Uterus (tissue), 3 donors: ENCODE measurements at regions not wholly inside any gene's neighbourhood (a gene's known extent, or its start where the extent isn't known, plus 50 kb on each side); places are given as distances from the start of the nearest gene placed in this dataset.

Experiments
- DNase-seq, 2 donors: peaks; one replicate each; pipeline ENCODE4 v3.0.0-alpha.2; 2019 to 2020
- H3K27ac ChIP-seq, 2 donors: fragments of 200-600 bp; sonication (generic); 1 replicate in 1 of 2; 2 replicates in 1 of 2; pipeline ENCODE4 v1.5.1; 2016 to 2018
- H3K27me3 ChIP-seq, 2 donors: fragments of 200-600 bp; sonication (generic); one replicate each; pipeline ENCODE4 v1.5.1; 2018 to 2019; ENCODE audit warnings: control low read depth in 1 of 2
- H3K36me3 ChIP-seq, 2 donors: fragments of 200-600 bp; sonication (generic); one replicate each; pipeline ENCODE4 v1.5.1; 2019; ENCODE audit warnings: control low read depth in 1 of 2
- H3K4me1 ChIP-seq, 2 donors: fragments of 200-600 bp; sonication (generic); one replicate each; pipeline ENCODE4 v1.5.1; 2018 to 2019; ENCODE audit warnings: control low read depth in 1 of 2
- H3K4me3 ChIP-seq, 2 donors: fragments of 200-600 bp; sonication (generic); 1 replicate in 1 of 2; 2 replicates in 1 of 2; pipeline ENCODE4 v1.5.1; 2018 to 2019; ENCODE audit warnings: mild to moderate bottlenecking in 1 of 2
- H3K9me3 ChIP-seq, 2 donors: fragments of 200-600 bp; sonication (generic); one replicate each; pipeline ENCODE4 v1.5.1; 2019; ENCODE audit warnings: control low read depth in 1 of 2
- POLR2A ChIP-seq, 2 donors: fragments of 450-650 bp; IDR thresholded peaks; one replicate each; pipeline ENCODE4 v1.6.1; 2016; ENCODE audit warnings: antibody characterized with exemption in 2 of 2, mild to moderate bottlenecking in 1 of 2, moderate library complexity in 1 of 2
- intact Hi-C: fragments of 100-400 bp; cut with DNase I; formaldehyde crosslinking; loops from one replicate; pipeline ENCODE4 v1.15.1; 2023; ENCODE audit warnings: low total_unique reads
- TF ChIP-seq, protein P1 (sequence below), 4 experiments: fragments of 200-600 bp in 2 of 4; fragments of 450-650 bp in 2 of 4; sonication (generic) in 2 of 4; IDR thresholded peaks; one replicate each; pipeline ENCODE4 v1.5.1; 2016 to 2019; ENCODE audit warnings: antibody characterized with exemption in 4 of 4, mild to moderate bottlenecking in 2 of 4, moderate library complexity in 1 of 4
- donor health status: DM: yes; HTN: yes; CAD: no.

DNA sequence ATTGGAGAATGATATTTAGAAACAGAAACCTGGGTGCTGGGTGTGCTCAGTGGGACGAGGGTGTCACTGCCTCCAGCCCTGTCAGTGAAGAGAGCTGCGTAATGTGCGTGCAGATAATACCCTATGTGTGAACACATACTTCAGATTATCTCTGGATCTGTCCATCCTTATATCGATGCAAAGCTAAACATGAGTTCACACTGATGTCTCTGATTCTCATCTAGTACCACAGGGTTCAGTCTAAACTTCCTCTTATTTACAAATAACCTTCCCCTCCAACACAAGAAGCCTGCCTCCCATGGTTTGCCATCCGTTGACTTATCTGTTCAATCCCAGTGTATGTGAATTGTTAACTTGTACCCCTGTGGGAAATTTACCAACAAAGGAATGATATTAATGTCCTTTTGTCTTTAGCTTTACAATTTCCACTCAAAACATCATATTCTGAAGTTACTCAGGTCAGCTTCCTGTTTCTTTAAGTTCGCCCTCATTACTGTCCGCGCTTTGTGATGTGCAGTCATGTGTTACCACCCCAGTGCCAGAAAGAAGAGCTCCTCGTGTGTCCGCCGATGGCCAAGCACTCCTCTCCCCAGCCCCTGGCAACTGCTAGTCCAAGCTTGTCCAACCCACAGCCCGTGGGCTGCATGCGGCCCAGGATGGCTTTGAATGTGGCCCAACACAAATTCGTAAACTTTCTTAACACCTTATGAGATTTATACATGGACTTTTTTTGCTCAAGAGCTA is 108.2 kb downstream of the RTP5 start:
- TF ChIP-seq, protein P1, sequence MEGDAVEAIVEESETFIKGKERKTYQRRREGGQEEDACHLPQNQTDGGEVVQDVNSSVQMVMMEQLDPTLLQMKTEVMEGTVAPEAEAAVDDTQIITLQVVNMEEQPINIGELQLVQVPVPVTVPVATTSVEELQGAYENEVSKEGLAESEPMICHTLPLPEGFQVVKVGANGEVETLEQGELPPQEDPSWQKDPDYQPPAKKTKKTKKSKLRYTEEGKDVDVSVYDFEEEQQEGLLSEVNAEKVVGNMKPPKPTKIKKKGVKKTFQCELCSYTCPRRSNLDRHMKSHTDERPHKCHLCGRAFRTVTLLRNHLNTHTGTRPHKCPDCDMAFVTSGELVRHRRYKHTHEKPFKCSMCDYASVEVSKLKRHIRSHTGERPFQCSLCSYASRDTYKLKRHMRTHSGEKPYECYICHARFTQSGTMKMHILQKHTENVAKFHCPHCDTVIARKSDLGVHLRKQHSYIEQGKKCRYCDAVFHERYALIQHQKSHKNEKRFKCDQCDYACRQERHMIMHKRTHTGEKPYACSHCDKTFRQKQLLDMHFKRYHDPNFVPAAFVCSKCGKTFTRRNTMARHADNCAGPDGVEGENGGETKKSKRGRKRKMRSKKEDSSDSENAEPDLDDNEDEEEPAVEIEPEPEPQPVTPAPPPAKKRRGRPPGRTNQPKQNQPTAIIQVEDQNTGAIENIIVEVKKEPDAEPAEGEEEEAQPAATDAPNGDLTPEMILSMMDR (IDR thresholded peaks at IDR 0.05): no peak
- TF ChIP-seq POLR2A (IDR thresholded peaks at IDR 0.05): no peak
- intact Hi-C loops: no loop called here
- DNase-seq: peak in 1 of 2 donors; percentile 10
- Histone ChIP-seq H3K4me3 (no peak overlapping the region), H3K27me3 (no peaks in the 10 kb centered on the region), H3K4me1 (no peaks in the 10 kb centered on the region), H3K27ac (no peak overlapping the region), H3K9me3 (no peaks in the 10 kb centered on the region), H3K36me3 (no peaks in the 10 kb centered on the region)

DNA sequence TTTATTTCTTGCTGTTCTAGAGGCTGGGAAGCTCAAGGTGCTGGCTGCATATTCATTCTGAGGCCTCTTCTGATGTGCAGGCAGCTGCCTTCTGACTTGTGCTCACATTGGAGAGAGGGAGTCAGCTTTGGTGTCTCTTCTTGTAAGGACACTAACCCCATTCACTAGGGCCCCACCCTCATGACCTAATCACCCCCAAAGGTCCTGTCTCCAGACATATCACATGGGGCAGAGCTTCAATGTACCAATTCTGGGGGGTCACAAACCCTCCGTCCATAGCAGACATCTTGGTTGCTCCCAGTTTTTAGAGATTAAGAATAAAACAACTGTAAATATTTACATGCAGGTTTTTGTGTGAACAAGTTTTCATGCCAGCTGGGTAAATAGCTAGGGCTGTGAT is 109.1 kb downstream of the RTP5 start:
- intact Hi-C loops: no loop called here
- Histone ChIP-seq H3K27ac (no peak overlapping the region), H3K4me3 (no peak overlapping the region), H3K9me3 (no peaks in the 10 kb centered on the region), H3K4me1 (no peaks in the 10 kb centered on the region), H3K36me3 (no peaks in the 10 kb centered on the region), H3K27me3 (no peaks in the 10 kb centered on the region)
- TF ChIP-seq POLR2A (IDR thresholded peaks at IDR 0.05): no peak
- TF ChIP-seq, protein P1 (IDR thresholded peaks at IDR 0.05): no peak
- DNase-seq: no peak

DNA sequence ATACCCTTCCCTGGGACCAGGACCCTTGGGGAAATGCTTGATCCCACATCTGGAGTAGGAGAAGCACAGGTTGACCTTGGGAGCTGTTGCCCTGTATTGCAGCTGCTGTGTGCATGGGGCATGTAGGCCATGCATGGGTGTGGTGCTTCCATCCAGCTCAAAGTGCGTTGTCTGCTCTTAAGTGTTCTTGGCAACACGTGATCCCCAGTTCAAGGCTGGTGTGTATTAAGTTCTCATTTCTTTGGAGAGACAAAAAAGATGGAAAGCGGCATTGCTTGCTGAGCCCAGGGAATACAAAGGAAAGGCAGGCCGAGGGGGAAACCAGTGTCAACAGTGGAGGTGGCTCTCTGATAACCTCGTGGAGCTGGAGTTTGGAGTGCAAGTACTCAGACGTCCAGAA is 110.7 kb downstream of the RTP5 start:
- Histone ChIP-seq H3K27ac (no peak overlapping the region), H3K9me3 (no peaks in the 10 kb centered on the region), H3K36me3 (no peaks in the 10 kb centered on the region), H3K4me3 (no peak overlapping the region), H3K4me1 (no peaks in the 10 kb centered on the region), H3K27me3 (no peaks in the 10 kb centered on the region)
- DNase-seq: no peak
- TF ChIP-seq, protein P1 (IDR thresholded peaks at IDR 0.05): no peak
- TF ChIP-seq POLR2A (IDR thresholded peaks at IDR 0.05): no peak
- intact Hi-C loops: no loop called here

DNA sequence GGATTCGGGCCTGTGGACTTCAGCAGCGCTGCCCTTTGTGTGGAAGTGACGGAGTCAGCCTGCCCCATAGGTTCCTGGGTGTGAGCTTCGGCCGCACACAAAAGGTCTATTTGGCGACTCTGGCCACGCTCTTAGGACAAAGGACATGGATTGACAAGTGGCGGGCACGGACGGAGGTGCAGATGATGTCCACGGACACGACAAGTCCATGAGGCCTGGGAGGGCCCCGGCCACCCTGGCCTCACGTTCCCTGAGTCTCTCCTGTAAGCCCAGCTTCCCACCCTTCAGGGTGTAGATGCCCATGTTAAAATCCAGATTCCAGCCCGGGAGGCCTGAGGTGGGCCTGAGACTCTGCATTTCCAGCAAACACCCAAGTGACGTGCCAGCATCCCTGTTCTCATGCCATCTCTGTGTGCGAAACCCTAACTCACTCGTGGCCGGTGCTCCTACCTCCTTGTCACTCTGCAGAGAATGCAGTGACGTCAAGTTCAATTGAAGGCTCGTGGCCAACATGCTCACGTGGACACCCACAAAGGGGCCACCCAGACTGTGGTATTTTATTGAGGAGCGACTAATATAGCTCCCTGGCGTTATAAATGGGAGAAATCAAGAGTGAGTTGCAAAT is 111.7 kb downstream of the RTP5 start:
- DNase-seq: no peak
- intact Hi-C loops: no loop called here
- TF ChIP-seq POLR2A (IDR thresholded peaks at IDR 0.05): no peak
- Histone ChIP-seq H3K9me3 (no peaks in the 10 kb centered on the region), H3K4me1 (no peaks in the 10 kb centered on the region), H3K27ac (no peak overlapping the region), H3K36me3 (no peaks in the 10 kb centered on the region), H3K27me3 (no peaks in the 10 kb centered on the region), H3K4me3 (no peak overlapping the region)

DNA sequence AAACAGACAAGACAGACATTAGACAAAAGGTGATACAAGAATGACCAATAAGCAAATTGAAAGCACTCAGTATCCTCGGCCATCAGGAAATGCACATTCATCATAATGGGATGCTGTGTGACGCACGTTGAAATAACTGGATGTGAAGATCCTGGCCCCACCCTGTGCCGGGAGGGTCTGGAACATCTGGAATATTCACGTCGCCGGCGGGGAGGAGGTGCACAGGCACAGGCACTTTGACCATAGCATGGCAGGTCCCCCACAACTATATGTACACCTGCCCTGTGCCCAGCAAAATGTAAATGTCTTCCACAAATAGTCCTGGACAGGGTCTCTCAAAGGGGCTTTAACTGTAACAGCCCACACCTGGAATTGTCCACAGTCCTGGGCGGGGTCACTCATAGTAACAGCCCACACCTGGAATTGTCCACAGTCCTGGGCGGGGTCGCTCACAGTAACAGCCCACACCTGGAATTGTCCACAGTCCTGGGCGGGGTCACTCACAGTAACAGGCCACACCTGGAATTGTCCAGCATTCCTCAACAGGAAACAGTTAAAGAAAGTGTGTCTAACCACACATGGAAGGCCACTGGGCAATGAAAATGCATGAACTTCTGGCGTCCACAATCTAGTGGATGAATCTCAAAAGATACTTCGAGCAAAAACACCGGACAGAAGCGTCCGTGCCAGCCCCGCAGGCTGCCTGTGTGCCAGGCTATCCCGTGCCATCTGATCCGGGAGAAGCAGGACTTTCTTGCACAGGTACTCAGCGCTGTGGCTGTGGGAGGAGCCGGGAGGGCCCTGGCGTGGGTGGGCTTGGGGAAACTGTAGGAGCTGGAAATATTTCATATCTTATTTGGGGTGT is 113.4 kb downstream of the RTP5 start:
- no peak overlapping the region for H3K27ac ChIP-seq
- H3K9me3 ChIP-seq: no peaks in the 10 kb centered on the region
- DNase-seq: no peak
- H3K4me1 ChIP-seq: no peaks in the 10 kb centered on the region
- no peaks in the 10 kb centered on the region for H3K36me3 ChIP-seq
- H3K27me3 ChIP-seq: no peaks in the 10 kb centered on the region
- H3K4me3 ChIP-seq: no peak overlapping the region
- TF ChIP-seq, protein P1 (IDR thresholded peaks at IDR 0.05): no peak
- TF ChIP-seq POLR2A (IDR thresholded peaks at IDR 0.05): no peak
- intact Hi-C loops: no loop called here
